Chondrocyte (in vitro differentiated cells): ENCODE measurements at regions not wholly inside any gene's neighbourhood (a gene's known extent, or its start where the extent isn't known, plus 50 kb on each side); places are given as distances from the start of the nearest gene placed in this dataset.

ENCODE experiments used
- DNase-seq: peaks from one replicate; pipeline ENCODE4 v3.0.0; 2021; ENCODE audit warnings: mixed read lengths, low spot score
- H3K27ac Mint-ChIP-seq: one replicate; pipeline ENCODE4 v1.8.0; 2021; ENCODE audit warnings: mild to moderate bottlenecking, moderate library complexity, mixed read lengths; ENCODE audit not compliant: unreplicated experiment
- H3K27me3 Mint-ChIP-seq: 2 replicates; pipeline ENCODE4 v1.8.0; 2021; ENCODE audit warnings: low read depth, mixed read lengths
- H3K36me3 Mint-ChIP-seq: 2 replicates; pipeline ENCODE4 v1.8.0; 2021; ENCODE audit warnings: low read depth, mixed read lengths
- H3K4me1 Mint-ChIP-seq: 2 replicates; pipeline ENCODE4 v1.8.0; 2021; ENCODE audit warnings: low read depth, mild to moderate bottlenecking, mixed read lengths
- H3K4me3 Mint-ChIP-seq: one replicate; pipeline ENCODE4 v1.8.0; 2021; ENCODE audit warnings: mild to moderate bottlenecking, moderate library complexity, mixed read lengths; ENCODE audit not compliant: unreplicated experiment
- H3K9me3 Mint-ChIP-seq: 2 replicates; pipeline ENCODE4 v1.8.0; 2021; ENCODE audit warnings: low read depth, mixed read lengths
- TF ChIP-seq, protein P1 (sequence below): fragments of 200-600 bp; sonication (generic); IDR thresholded peaks from 2 replicates; pipeline ENCODE4 v1.5.0; 2021; ENCODE audit warnings: antibody characterized with exemption, mild to moderate bottlenecking, moderate library complexity

DNA sequence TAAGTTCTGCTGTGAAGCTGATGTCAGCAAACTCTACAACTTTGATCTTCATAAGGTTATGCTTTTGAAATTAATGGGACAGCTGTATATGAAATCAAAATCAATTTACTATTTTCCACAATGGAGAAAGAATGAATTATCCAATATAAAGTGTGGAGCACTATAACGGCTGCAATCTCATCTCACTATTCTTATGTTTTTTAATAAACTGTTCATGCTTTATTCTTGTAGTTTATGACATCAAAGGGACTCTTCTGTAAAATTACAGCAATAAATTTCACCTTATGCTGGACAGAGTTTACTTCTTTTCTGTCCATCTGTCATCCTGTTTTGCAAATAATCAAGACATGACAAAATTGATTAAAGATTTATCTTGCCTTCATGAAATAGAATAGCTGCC is 192.5 kb downstream of the TECRL start:
- TF ChIP-seq, protein P1, sequence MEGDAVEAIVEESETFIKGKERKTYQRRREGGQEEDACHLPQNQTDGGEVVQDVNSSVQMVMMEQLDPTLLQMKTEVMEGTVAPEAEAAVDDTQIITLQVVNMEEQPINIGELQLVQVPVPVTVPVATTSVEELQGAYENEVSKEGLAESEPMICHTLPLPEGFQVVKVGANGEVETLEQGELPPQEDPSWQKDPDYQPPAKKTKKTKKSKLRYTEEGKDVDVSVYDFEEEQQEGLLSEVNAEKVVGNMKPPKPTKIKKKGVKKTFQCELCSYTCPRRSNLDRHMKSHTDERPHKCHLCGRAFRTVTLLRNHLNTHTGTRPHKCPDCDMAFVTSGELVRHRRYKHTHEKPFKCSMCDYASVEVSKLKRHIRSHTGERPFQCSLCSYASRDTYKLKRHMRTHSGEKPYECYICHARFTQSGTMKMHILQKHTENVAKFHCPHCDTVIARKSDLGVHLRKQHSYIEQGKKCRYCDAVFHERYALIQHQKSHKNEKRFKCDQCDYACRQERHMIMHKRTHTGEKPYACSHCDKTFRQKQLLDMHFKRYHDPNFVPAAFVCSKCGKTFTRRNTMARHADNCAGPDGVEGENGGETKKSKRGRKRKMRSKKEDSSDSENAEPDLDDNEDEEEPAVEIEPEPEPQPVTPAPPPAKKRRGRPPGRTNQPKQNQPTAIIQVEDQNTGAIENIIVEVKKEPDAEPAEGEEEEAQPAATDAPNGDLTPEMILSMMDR, result no peak
- Mint-ChIP-seq H3K9me3 (no peaks in the 10 kb centered on the region), H3K4me1 (no peaks in the 10 kb centered on the region), H3K27me3 (peaks cover 4% of the 10 kb centered on the region), H3K27ac (no peak overlapping the region), H3K4me3 (no peak overlapping the region), H3K36me3 (no peaks in the 10 kb centered on the region)
- no peak for DNase-seq

DNA sequence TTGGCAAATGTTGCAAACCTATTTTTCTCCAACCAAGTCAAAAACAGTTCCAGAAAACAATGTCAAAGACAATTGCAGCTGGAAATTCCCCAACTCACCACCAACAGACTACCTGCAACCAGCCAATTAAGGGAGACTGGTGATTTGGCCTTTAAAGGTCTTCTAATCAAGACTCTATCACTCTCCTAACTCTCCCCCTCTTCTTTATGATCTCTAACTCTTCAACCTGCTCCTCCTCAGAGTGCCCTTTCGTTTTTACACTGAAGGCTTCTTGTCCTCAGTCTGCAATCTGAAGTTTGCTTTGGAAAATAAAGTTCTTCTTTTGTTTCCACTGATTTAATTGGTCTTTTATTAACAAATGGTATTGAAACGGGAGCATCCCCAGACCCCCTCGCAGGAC is 203.9 kb downstream of the TECRL start:
- Mint-ChIP-seq H3K36me3 (no peaks in the 10 kb centered on the region), H3K9me3 (peaks cover 4% of the 10 kb centered on the region), H3K4me1 (no peaks in the 10 kb centered on the region), H3K4me3 (no peak overlapping the region), H3K27me3 (no peaks in the 10 kb centered on the region), H3K27ac (no peak overlapping the region)
- DNase-seq, result no peak
- TF ChIP-seq, protein P1, result no peak

DNA sequence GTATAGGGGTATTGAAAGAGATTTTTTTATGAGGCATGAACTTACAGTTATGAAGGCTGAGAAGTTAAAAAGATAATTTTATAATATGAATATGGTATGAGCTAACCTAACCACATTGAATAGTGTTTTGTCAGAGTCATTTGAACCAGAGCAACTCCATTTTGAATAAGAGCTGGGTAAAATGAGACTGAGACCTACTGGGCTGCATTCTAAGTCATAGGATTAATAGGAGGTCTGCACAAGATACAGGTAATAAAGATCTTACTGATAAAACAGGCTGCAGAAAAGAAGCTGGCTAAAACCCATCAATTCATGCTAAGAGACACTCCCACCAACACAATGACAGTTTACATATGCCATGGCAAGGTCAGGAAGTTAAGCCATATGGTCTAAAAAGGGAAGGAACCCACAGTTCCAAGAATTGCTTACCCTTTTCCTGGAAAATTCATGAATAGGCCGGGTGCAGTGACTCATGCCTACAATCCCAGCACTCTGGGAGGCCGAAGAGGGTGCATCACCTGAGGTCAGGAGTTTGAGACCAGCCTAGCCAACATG is 209.2 kb downstream of the TECRL start:
- H3K27me3 Mint-ChIP-seq, result peaks cover 2% of the 10 kb centered on the region
- no peak for DNase-seq
- no peak overlapping the region for H3K27ac Mint-ChIP-seq
- TF ChIP-seq, protein P1, result no peak
- H3K36me3 Mint-ChIP-seq, result no peaks in the 10 kb centered on the region
- no peaks in the 10 kb centered on the region for H3K9me3 Mint-ChIP-seq
- H3K4me3 Mint-ChIP-seq, result no peak overlapping the region
- H3K4me1 Mint-ChIP-seq, result no peaks in the 10 kb centered on the region

DNA sequence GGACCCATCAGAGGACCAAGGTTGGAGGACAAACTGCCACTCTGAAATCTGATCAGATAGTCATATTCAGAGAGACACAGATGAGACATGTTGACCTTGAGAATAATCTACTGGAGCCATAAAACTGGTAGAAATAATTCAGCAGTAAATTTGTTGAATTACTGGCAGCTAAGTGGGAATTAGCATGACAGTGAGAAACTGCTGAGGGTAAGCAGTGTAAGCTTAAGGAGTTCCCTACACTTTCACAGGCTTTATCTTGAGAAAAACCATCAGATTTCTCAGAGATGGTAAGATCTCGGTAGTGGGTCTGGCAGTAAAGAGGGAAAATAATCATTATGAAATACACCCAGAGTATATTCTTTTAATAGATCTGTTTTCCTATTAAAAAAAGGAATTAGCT is 213.7 kb downstream of the TECRL start:
- H3K36me3 Mint-ChIP-seq, result no peaks in the 10 kb centered on the region

DNA sequence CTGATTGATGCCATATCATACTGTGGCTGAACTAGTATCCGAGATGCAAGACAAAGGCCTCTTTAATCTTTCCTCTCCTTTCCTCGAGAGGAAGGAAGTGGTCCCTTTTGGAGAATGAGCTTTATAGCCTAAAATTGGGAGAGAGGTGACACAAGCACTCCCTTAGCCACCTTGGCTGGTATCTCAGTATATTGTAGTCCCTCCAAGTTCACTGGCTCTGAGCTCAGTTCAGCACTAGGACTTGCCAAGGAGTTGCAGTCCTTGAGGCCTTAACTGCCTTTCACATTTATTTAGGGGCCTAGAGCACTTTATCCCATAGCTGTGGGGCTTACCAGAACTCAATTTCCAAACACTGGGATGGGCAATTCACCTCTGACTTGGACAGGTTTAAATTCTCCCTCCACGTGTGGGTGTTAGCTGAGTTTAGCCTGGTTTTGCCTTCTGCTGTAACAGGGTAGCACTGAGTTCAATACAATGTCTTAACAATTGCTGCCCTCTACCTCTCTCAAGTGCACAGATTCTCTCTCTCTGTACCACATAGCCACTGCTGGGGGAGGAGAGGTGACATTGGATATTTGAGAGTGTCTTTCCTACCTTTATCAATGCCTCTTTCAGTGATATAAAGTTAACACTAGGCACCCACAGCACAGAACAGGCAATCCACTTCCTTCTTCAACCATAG is 216.4 kb downstream of the TECRL start:
- Mint-ChIP-seq H3K4me1 (no peaks in the 10 kb centered on the region), H3K9me3 (peaks cover 3% of the 10 kb centered on the region), H3K27ac (no peak overlapping the region), H3K4me3 (no peak overlapping the region), H3K36me3 (no peaks in the 10 kb centered on the region), H3K27me3 (peaks cover 8% of the 10 kb centered on the region)
- no peak for DNase-seq
- TF ChIP-seq, protein P1, result no peak

More for the DNA sequence above, 213.7 kb downstream of the TECRL start:
- Mint-ChIP-seq H3K4me1 (no peaks in the 10 kb centered on the region), H3K27ac (no peak overlapping the region), H3K27me3 (peaks cover 8% of the 10 kb centered on the region), H3K9me3 (no peaks in the 10 kb centered on the region), H3K4me3 (no peak overlapping the region)
- TF ChIP-seq, protein P1, result no peak
- no peak for DNase-seq
